ENCODE measurements at regions not wholly inside any gene's neighbourhood (a gene's known extent, or its start where the extent isn't known, plus 50 kb on each side); places are given as distances from the start of the nearest gene placed in this dataset.
A peak's percentile ranks its signal among the peaks of the same experiment; 100 is the strongest.

GRCh38 chr15:70154718-70155347 lies 57.1 kb upstream of the TLE3 start:
- H3K27ac ChIP-seq, result peak overlapping the region in 2 of 5 donors; percentile 52 to 70
- no peaks in the 10 kb centered on the region for H3K36me3 ChIP-seq (replicated peaks in 1 of 2)
- H3K4me3 ChIP-seq, result no peak overlapping the region
- WGBS, 4 donors, result 52 to 69% (median 63%) methylated on average over 10 to 12 of the region's 12 CpGs
- H3K4me1 ChIP-seq (replicated peaks in 1 of 2), result peaks cover 20 to 48% of the 10 kb centered on the region in 2 donors
- H3K9me3 ChIP-seq (replicated peaks in 1 of 3), result no peaks in the 10 kb centered on the region
- DNase-seq, result no peak
- TF ChIP-seq POLR2A (IDR thresholded peaks at IDR 0.05) (no peak), CTCF (IDR thresholded peaks at IDR 0.05) (no peak)
- H3K27me3 ChIP-seq, result no peaks in the 10 kb centered on the region
- intact Hi-C loops (cut with DNase I), result no loop called here

DNA sequence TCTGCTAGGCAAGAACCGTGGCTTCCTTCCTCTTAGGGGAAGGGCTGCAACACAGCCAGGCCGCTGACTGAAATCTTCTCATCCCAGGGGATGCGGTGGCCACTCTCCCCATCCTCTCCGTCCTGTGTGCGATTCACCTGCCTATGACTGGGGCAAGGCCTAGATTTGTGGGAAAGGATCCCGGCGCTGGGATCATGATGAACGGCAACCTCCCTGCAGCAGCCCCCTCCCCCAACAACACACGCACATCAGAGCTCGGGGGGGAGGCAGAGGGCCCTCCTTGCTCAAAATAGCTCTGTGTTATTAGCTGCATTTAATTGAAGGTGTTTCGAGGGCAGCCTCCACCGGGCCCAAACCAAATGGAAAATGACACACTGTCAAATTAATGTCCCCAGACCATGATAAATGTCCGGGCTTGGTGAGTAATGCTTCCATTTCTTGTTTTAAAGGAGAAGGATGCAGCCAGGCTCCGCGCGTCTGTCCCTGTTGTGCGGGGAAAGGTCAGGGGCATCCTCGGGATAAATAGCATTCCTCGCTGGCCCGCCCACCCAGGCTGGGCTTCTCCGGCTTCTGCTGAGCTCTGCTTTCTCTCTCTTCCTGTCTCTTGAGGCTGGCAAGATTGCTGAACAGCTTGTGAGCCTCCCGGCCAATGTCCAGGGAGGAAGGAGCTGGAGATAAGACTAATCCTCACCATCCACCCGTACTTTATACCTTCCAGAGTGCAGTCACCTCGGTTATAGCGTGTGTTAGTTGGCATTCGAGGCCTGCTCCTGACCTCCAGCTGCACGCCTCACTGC lies 56.4 kb upstream of the TLE3 start:
- 23 to 32% (median 27%) methylated on average over 24 to 27 of the region's 27 CpGs for WGBS, 4 donors
- Histone ChIP-seq H3K36me3 (replicated peaks in 1 of 2) (no peaks in the 10 kb centered on the region), H3K27ac (peak overlapping the region in 2 of 5 donors; percentile 52 to 70), H3K27me3 (no peaks in the 10 kb centered on the region), H3K4me1 (replicated peaks in 1 of 2) (peaks cover 20 to 44% of the 10 kb centered on the region in 2 donors), H3K9me3 (replicated peaks in 1 of 3) (no peaks in the 10 kb centered on the region), H3K4me3 (no peak overlapping the region)
- DNase-seq, result peak; percentile 47 to 85 (median 77)
- TF ChIP-seq CTCF (IDR thresholded peaks at IDR 0.05) (no peak), POLR2A (IDR thresholded peaks at IDR 0.05) (no peak)
- intact Hi-C loops (cut with DNase I), result no loop called here

- intact Hi-C loops (cut with DNase I), result no loop called here
- TF ChIP-seq POLR2A (IDR thresholded peaks at IDR 0.05) (no peak), CTCF (IDR thresholded peaks at IDR 0.05) (no peak)
- no peak overlapping the region for H3K4me3 ChIP-seq
- H3K27ac ChIP-seq, result no peak overlapping the region
- WGBS, 4 donors, result 30 to 57% (median 44%) methylated on average over 1 to 3 of the region's 3 CpGs
- H3K36me3 ChIP-seq (replicated peaks in 1 of 2), result no peaks in the 10 kb centered on the region
- peaks cover 19 to 41% of the 10 kb centered on the region in 2 donors for H3K4me1 ChIP-seq (replicated peaks in 1 of 2)
- peak in 3 of 7 donors; percentile 32 to 72 (median 34) for DNase-seq
- no peaks in the 10 kb centered on the region for H3K9me3 ChIP-seq (replicated peaks in 1 of 3)
- no peaks in the 10 kb centered on the region for H3K27me3 ChIP-seq
Observed at GRCh38 chr15:70152070-70152480, 54.4 kb upstream of the TLE3 start.

DNA sequence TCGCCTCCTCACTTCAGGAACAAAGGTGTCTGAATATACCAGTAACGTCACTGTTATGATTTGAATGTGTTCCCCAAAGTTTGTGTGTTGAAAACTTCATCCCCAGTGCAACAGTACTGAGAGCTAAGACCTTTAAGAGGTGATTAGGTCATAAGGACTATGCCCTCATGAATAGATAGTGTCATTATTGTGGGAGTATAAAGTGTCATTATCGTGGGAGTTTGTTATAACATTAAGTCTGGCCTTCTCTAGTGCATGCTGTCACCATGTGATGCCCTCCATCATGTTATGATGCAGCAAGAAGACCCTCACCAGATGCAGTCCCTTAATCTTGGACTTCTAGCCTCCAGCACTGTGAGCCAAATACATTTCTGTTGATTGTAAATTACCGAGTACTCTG lies 53.7 kb upstream of the TLE3 start:
- Histone ChIP-seq H3K4me1 (replicated peaks in 1 of 2) (peaks cover 15 to 35% of the 10 kb centered on the region in 2 donors), H3K36me3 (replicated peaks in 1 of 2) (no peaks in the 10 kb centered on the region), H3K27ac (no peak overlapping the region), H3K4me3 (no peak overlapping the region), H3K9me3 (replicated peaks in 1 of 3) (no peaks in the 10 kb centered on the region), H3K27me3 (no peaks in the 10 kb centered on the region)
- TF ChIP-seq CTCF (IDR thresholded peaks at IDR 0.05) (no peak), POLR2A (IDR thresholded peaks at IDR 0.05) (no peak)
- WGBS, 4 donors, result 86 to 97% (median 92%) methylated on average over 4 of the region's 4 CpGs
- DNase-seq, result no peak
- intact Hi-C loops (cut with DNase I), result no loop called here
